OCI-LY7 (cell line): ENCODE measurements at regions not wholly inside any gene's neighbourhood (a gene's known extent, or its start where the extent isn't known, plus 50 kb on each side); places are given as distances from the start of the nearest gene placed in this dataset.

Experiments used
- BruUV-seq: library from RNA; stranded (reverse); fragments of 400-500 nt; replicated peaks from 2 replicates; lab custom pipeline; 2021; lab: Mats Ljungman, UMichigan
- CTCF ChIA-PET: fragments of 300-600 bp; sonication (Branson Sonifier 250); formaldehyde crosslinking; loops from one replicate; lab custom pipeline; 2022; ENCODE audit warnings: antibody characterized with exemption; ENCODE audit not compliant: unreplicated experiment; lab: Charles Lee
- POLR2A ChIA-PET: fragments of 300-600 bp; sonication (Branson Sonifier 250); formaldehyde crosslinking; loops from one replicate; lab custom pipeline; 2022; ENCODE audit warnings: antibody characterized with exemption; lab: Charles Lee
- DNase-seq: peaks from one replicate; pipeline ENCODE4 v3.0.0-alpha.2; 2015; ENCODE audit warnings: low spot score
- H2AFZ ChIP-seq: fragments of 200-600 bp; sonication (generic), shearing (Covaris generic); 2 replicates; pipeline ENCODE4 v1.6.1; 2014; ENCODE audit warnings: mild to moderate bottlenecking, antibody characterized with exemption, low read length, moderate library complexity
- H3K27ac ChIP-seq: fragments of 200-600 bp; sonication (generic); 2 replicates; pipeline ENCODE4 v1.5.1; 2014; ENCODE audit warnings: mixed run types, low read depth, mild to moderate bottlenecking, moderate library complexity, low read length, inconsistent platforms; ENCODE audit not compliant: poor library complexity, severe bottlenecking
- H3K36me3 ChIP-seq: fragments of 200-600 bp; sonication (generic); 2 replicates; pipeline ENCODE4 v1.6.1; 2014; ENCODE audit warnings: mild to moderate bottlenecking, antibody characterized with exemption, low read length, moderate library complexity, mixed read lengths; ENCODE audit not compliant: insufficient read depth
- H3K4me1 ChIP-seq: fragments of 200-600 bp; sonication (generic); 2 replicates; pipeline ENCODE4 v1.5.1; 2014; ENCODE audit warnings: mild to moderate bottlenecking, low read length; ENCODE audit not compliant: insufficient read depth, poor library complexity, severe bottlenecking
- H3K4me2 ChIP-seq: fragments of 200-600 bp; sonication (generic); 2 replicates; pipeline ENCODE4 v1.6.1; 2014; ENCODE audit warnings: mild to moderate bottlenecking, low read length
- H3K4me3 ChIP-seq: fragments of 200-600 bp; sonication (generic); 2 replicates; pipeline ENCODE4 v1.5.1; 2014; ENCODE audit warnings: mild to moderate bottlenecking, low read depth, low read length; ENCODE audit not compliant: poor library complexity, severe bottlenecking
- H3K79me2 ChIP-seq: fragments of 200-600 bp; sonication (generic); 2 replicates; pipeline ENCODE4 v1.6.1; 2016; ENCODE audit warnings: low read depth, mild to moderate bottlenecking, low read length, moderate library complexity, mixed read lengths; ENCODE audit not compliant: insufficient read depth
- H3K9me2 ChIP-seq: fragments of 200-600 bp; sonication (generic); 2 replicates; pipeline ENCODE4 v1.6.1; 2016; ENCODE audit warnings: mild to moderate bottlenecking, low read length, mixed read lengths; ENCODE audit not compliant: insufficient read depth
- H3K9me3 ChIP-seq: fragments of 200-600 bp; sonication (generic); 2 replicates; pipeline ENCODE4 v1.6.1; 2014; ENCODE audit warnings: mild to moderate bottlenecking, mixed run types, low read length, mixed read lengths
- H4K20me1 ChIP-seq: fragments of 200-600 bp; sonication (generic); 2 replicates; pipeline ENCODE4 v1.6.1; 2014; ENCODE audit warnings: mild to moderate bottlenecking, antibody characterized with exemption, low read length, moderate library complexity, mixed read lengths; ENCODE audit not compliant: insufficient read depth
- CTCF ChIP-seq: fragments of 200-600 bp; sonication (generic); conservative IDR thresholded peaks from 2 replicates; pipeline ENCODE4 v1.5.1; 2014; ENCODE audit warnings: mild to moderate bottlenecking, antibody characterized with exemption, low read length, moderate library complexity, mixed read lengths
- EZH2phosphoT487 ChIP-seq: fragments of 200-600 bp; sonication (generic); IDR thresholded peaks from 2 replicates; pipeline ENCODE4 v1.6.1; 2018; ENCODE audit warnings: low read depth, borderline replicate concordance, mild to moderate bottlenecking, mixed run types, antibody characterized with exemption, low read length, moderate library complexity, mixed read lengths
- intact Hi-C: fragments of 100-400 bp; cut with micrococcal nuclease; formaldehyde crosslinking; loops from one replicate; pipeline ENCODE4 v1.10.0; 2022; ENCODE audit not compliant: unreplicated experiment

GRCh38 chr4:54543088-54543795 lies 114.5 kb upstream of the KIT start:
- no peak for TF ChIP-seq CTCF
- TF ChIP-seq EZH2phosphoT487 = no peak
- POLR2A ChIA-PET = interaction anchor here (0.5 to 0.6 kb wide), 2 partner anchors 26 to 318 kb away, joined by 3 read pairs; no protein-coding TSS in a partner anchor

GRCh38 chr4:54545663-54546424 lies 111.9 kb upstream of the KIT start:
- no peaks in the 10 kb centered on the region for H3K79me2 ChIP-seq
- no peak for DNase-seq
- no peak overlapping the region for H3K27ac ChIP-seq
- BruUV-seq = no TSS peak
- H3K4me1 ChIP-seq = peaks cover 5% of the 10 kb centered on the region
- no peak overlapping the region for H2AFZ ChIP-seq
- H3K36me3 ChIP-seq = no peaks in the 10 kb centered on the region
- H3K4me2 ChIP-seq = no peak overlapping the region
- no peaks in the 10 kb centered on the region for H4K20me1 ChIP-seq
- CTCF ChIA-PET = no interaction called here
- H3K9me3 ChIP-seq = no peaks in the 10 kb centered on the region
- no peaks in the 10 kb centered on the region for H3K9me2 ChIP-seq
- intact Hi-C loops = no loop called here
- TF ChIP-seq EZH2phosphoT487 (no peak), CTCF (no peak)
- H3K4me3 ChIP-seq = no peak overlapping the region
- POLR2A ChIA-PET = no interaction called here

More at GRCh38 chr4:54543088-54543795, 114.5 kb upstream of the KIT start:
- Histone ChIP-seq H3K36me3 (no peaks in the 10 kb centered on the region), H3K9me3 (no peaks in the 10 kb centered on the region), H3K4me1 (peaks cover 5% of the 10 kb centered on the region), H2AFZ (no peak overlapping the region), H3K4me3 (no peak overlapping the region), H4K20me1 (no peaks in the 10 kb centered on the region), H3K27ac (no peak overlapping the region), H3K4me2 (no peak overlapping the region), H3K9me2 (no peaks in the 10 kb centered on the region), H3K79me2 (no peaks in the 10 kb centered on the region)
- intact Hi-C loops = no loop called here
- CTCF ChIA-PET = no interaction called here
- DNase-seq = no peak
- no TSS peak for BruUV-seq
